ENCODE measurements at regions not wholly inside any gene's neighbourhood (a gene's known extent, or its start where the extent isn't known, plus 50 kb on each side); places are given as distances from the start of the nearest gene placed in this dataset.
"Not testable (repeated sequence)": the region's sequence is repeated elsewhere in the genome, so short reads cannot be mapped to it uniquely, and the experiment has no call there.

DNA sequence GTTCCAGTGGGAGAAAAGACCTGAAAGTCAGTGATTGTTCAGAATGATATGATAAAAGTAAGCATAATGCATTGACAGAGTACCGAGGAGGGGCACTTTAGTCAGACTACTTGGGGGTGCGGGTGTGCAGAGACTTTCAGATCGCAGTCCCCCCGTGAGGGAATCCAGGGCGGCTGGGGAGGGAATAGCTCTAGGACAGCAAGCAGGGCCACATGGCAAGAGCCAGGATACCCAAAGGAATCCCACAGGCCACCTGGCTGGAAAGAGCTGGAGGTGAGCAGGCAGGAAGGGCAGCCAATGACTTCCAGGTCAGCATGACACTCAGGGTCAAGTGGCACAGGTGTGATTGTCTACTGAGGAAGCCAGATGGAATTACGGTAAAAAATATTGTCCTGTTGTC is 157.5 kb downstream of the CYP26B1 start:
- no peak for ATAC-seq
- Mint-ChIP-seq H3K27ac (no peak overlapping the region), H3K4me1 (no peaks in the 10 kb centered on the region), H3K36me3 (ENCODE audit: low read depth) (no peaks in the 10 kb centered on the region), H3K27me3 (no peaks in the 10 kb centered on the region), H3K4me3 (no peak overlapping the region)
- DNase-seq: no peak
- no peaks in the 10 kb centered on the region for H3K9me3 ChIP-seq (ENCODE audit: control insufficient read depth, low read length, poor library complexity, severe bottlenecking)

DNA sequence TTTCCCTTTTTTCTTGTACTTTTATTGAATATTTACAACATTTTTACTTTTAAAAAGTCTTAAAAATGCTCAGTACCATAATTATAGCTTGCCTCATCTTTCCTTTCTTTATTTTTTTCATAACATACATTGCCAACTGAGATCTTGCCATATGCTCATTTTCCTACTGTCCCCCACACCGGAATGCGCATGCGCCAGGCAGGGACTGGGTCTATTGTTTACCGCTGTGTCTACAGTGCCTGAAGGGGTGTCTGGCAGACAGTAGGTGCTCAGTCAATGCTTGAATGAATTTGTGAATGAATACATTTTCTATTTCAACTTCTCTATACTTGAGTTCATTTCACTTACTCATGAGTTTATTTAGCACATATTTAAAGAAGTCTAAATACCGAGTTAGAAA is 158.0 kb downstream of the CYP26B1 start:
- H3K27me3 Mint-ChIP-seq: no peaks in the 10 kb centered on the region
- ATAC-seq: no peak
- no peaks in the 10 kb centered on the region for H3K36me3 Mint-ChIP-seq (ENCODE audit: low read depth)
- no peaks in the 10 kb centered on the region for H3K4me1 Mint-ChIP-seq
- no peak overlapping the region for H3K27ac Mint-ChIP-seq
- no peak for DNase-seq
- H3K9me3 ChIP-seq (ENCODE audit: control insufficient read depth, low read length, poor library complexity, severe bottlenecking): no peaks in the 10 kb centered on the region
- H3K4me3 Mint-ChIP-seq: no peak overlapping the region

GRCh38 chr2:71988170-71988569 is 159.5 kb downstream of the CYP26B1 start:
- no peak overlapping the region for H3K4me3 Mint-ChIP-seq
- H3K36me3 Mint-ChIP-seq (ENCODE audit: low read depth): no peaks in the 10 kb centered on the region
- H3K9me3 ChIP-seq (ENCODE audit: control insufficient read depth, low read length, poor library complexity, severe bottlenecking): no peaks in the 10 kb centered on the region
- ATAC-seq (no peak), DNase-seq (no peak)
- no peak overlapping the region for H3K27ac Mint-ChIP-seq
- H3K27me3 Mint-ChIP-seq: no peaks in the 10 kb centered on the region
- H3K4me1 Mint-ChIP-seq: no peaks in the 10 kb centered on the region

- H3K36me3 Mint-ChIP-seq (ENCODE audit: low read depth): no peaks in the 10 kb centered on the region
- peaks cover 5% of the 10 kb centered on the region for H3K27me3 Mint-ChIP-seq
- no peak for DNase-seq
- H3K4me1 Mint-ChIP-seq: no peaks in the 10 kb centered on the region
- no peaks in the 10 kb centered on the region for H3K9me3 ChIP-seq (ENCODE audit: control insufficient read depth, low read length, poor library complexity, severe bottlenecking)
- ATAC-seq: no peak
- H3K27ac Mint-ChIP-seq: no peak overlapping the region
- H3K4me3 Mint-ChIP-seq: no peak overlapping the region
These were observed 171.0 kb downstream of the CYP26B1 start for GRCh38 chr2:71976685-71977084.

GRCh38 chr2:71974846-71975245 is 172.8 kb downstream of the CYP26B1 start:
- ATAC-seq (no peak), DNase-seq (no peak)
- no peak overlapping the region for H3K27ac Mint-ChIP-seq
- H3K4me1 Mint-ChIP-seq: no peaks in the 10 kb centered on the region
- H3K9me3 ChIP-seq (ENCODE audit: control insufficient read depth, low read length, poor library complexity, severe bottlenecking): no peaks in the 10 kb centered on the region
- H3K4me3 Mint-ChIP-seq: no peak overlapping the region
- peaks cover 5% of the 10 kb centered on the region for H3K27me3 Mint-ChIP-seq
- H3K36me3 Mint-ChIP-seq (ENCODE audit: low read depth): no peaks in the 10 kb centered on the region

DNA sequence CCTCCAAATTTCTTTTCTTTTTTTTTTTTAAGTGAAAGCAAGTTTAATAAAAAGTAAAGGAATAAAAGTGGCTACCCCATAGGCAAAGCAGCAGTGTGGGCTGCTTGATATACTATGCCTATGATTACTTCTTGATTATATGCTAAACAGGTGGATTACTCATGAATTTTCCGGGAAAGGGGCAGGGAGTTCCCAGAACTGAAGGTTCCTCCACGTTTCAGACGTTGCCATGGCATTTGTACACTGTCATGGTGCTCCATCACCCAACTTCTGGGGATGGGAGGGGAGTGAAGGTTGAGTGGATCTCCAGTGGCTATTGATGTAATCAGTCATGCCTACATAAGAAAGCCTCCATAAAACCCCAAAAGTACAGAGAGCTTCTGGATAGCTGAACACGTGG is 176.2 kb downstream of the CYP26B1 start:
- Mint-ChIP-seq H3K4me3 (no peak overlapping the region), H3K4me1 (no peaks in the 10 kb centered on the region), H3K27me3 (peaks cover 5% of the 10 kb centered on the region), H3K27ac (no peak overlapping the region), H3K36me3 (ENCODE audit: low read depth) (no peaks in the 10 kb centered on the region)
- no peaks in the 10 kb centered on the region for H3K9me3 ChIP-seq (ENCODE audit: control insufficient read depth, low read length, poor library complexity, severe bottlenecking)
- no peak for ATAC-seq
- no peak for DNase-seq

GRCh38 chr2:71965530-71965929 is 182.1 kb downstream of the CYP26B1 start:
- Mint-ChIP-seq H3K27ac (no peak overlapping the region), H3K27me3 (no peaks in the 10 kb centered on the region), H3K4me3 (no peak overlapping the region), H3K4me1 (no peaks in the 10 kb centered on the region), H3K36me3 (ENCODE audit: low read depth) (no peaks in the 10 kb centered on the region)
- DNase-seq (no peak), ATAC-seq (no peak)
- H3K9me3 ChIP-seq (ENCODE audit: control insufficient read depth, low read length, poor library complexity, severe bottlenecking): no peaks in the 10 kb centered on the region

- no peaks in the 10 kb centered on the region for H3K27me3 Mint-ChIP-seq
- ATAC-seq: no peak
- no peaks in the 10 kb centered on the region for H3K4me1 Mint-ChIP-seq
- H3K36me3 Mint-ChIP-seq (ENCODE audit: low read depth): no peaks in the 10 kb centered on the region
- no peak for DNase-seq
- no peak overlapping the region for H3K4me3 Mint-ChIP-seq
- no peak overlapping the region for H3K27ac Mint-ChIP-seq
- no peaks in the 10 kb centered on the region for H3K9me3 ChIP-seq (ENCODE audit: control insufficient read depth, low read length, poor library complexity, severe bottlenecking)
These were observed 184.6 kb downstream of the CYP26B1 start for GRCh38 chr2:71962911-71963694.

- no peaks in the 10 kb centered on the region for H3K36me3 Mint-ChIP-seq (ENCODE audit: low read depth)
- H3K4me3 Mint-ChIP-seq: no peak overlapping the region
- no peaks in the 10 kb centered on the region for H3K4me1 Mint-ChIP-seq
- no peak for ATAC-seq
- DNase-seq: no peak
- no peaks in the 10 kb centered on the region for H3K27me3 Mint-ChIP-seq
- no peak overlapping the region for H3K27ac Mint-ChIP-seq
- H3K9me3 ChIP-seq (ENCODE audit: control insufficient read depth, low read length, poor library complexity, severe bottlenecking): no peaks in the 10 kb centered on the region
These were observed 185.3 kb downstream of the CYP26B1 start for GRCh38 chr2:71962350-71962749.

DNA sequence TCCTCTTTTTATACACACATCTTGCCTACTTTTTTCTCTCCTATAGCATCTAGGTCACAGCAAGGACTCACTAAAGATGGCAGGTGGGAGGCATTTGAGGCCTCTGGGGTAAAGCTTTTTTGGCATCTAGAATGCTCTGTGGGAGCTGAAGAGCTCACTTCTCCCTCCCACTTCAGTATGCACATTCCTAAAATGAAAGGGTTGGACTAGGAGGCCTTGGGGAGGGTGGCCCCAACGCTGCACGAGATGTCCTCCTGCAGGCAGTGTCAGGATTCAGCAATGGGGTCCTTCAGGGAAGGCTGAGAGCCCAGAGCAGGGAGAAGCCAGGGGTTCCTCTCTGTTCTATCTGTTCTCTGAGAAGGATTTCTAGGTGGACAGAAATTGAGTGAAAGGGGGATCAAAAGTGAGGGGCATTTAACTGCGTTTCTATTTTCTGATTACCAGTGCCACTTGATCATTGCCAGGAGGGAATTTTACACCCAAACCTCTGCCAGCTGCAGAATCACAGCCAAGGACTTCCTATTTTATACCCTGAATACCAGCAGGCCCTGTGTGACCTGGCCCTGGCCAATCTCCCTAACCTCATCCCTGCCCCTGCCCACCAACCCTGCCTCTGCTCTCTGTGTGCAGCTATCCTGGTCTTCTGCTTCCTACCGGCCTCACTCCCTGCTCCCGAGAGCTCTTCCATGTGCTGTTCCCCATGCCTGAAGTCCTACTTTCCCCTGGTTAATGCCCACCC is 186.2 kb downstream of the CYP26B1 start:
- H3K4me1 Mint-ChIP-seq: no peaks in the 10 kb centered on the region
- H3K27me3 Mint-ChIP-seq: no peaks in the 10 kb centered on the region
- H3K27ac Mint-ChIP-seq: no peak overlapping the region
- ATAC-seq (no peak), DNase-seq (no peak)
- H3K9me3 ChIP-seq (ENCODE audit: control insufficient read depth, low read length, poor library complexity, severe bottlenecking): no peaks in the 10 kb centered on the region
- H3K4me3 Mint-ChIP-seq: no peak overlapping the region
- no peaks in the 10 kb centered on the region for H3K36me3 Mint-ChIP-seq (ENCODE audit: low read depth)

GRCh38 chr2:71959494-71959893 is 188.2 kb downstream of the CYP26B1 start:
- H3K27me3 Mint-ChIP-seq: no peaks in the 10 kb centered on the region
- no peaks in the 10 kb centered on the region for H3K9me3 ChIP-seq (ENCODE audit: control insufficient read depth, low read length, poor library complexity, severe bottlenecking)
- H3K4me3 Mint-ChIP-seq: no peak overlapping the region
- no peak overlapping the region for H3K27ac Mint-ChIP-seq
- ATAC-seq (no peak), DNase-seq (no peak)
- no peaks in the 10 kb centered on the region for H3K4me1 Mint-ChIP-seq
- H3K36me3 Mint-ChIP-seq (ENCODE audit: low read depth): no peaks in the 10 kb centered on the region

GRCh38 chr2:71958426-71958825 is 189.2 kb downstream of the CYP26B1 start:
- not testable (repeated sequence) for DNase-seq; ATAC-seq; H3K9me3 ChIP-seq (ENCODE audit: control insufficient read depth, low read length, poor library complexity, severe bottlenecking); H3K4me3 Mint-ChIP-seq; H3K36me3 Mint-ChIP-seq (ENCODE audit: low read depth); H3K27ac Mint-ChIP-seq; H3K4me1 Mint-ChIP-seq; H3K27me3 Mint-ChIP-seq

DNA sequence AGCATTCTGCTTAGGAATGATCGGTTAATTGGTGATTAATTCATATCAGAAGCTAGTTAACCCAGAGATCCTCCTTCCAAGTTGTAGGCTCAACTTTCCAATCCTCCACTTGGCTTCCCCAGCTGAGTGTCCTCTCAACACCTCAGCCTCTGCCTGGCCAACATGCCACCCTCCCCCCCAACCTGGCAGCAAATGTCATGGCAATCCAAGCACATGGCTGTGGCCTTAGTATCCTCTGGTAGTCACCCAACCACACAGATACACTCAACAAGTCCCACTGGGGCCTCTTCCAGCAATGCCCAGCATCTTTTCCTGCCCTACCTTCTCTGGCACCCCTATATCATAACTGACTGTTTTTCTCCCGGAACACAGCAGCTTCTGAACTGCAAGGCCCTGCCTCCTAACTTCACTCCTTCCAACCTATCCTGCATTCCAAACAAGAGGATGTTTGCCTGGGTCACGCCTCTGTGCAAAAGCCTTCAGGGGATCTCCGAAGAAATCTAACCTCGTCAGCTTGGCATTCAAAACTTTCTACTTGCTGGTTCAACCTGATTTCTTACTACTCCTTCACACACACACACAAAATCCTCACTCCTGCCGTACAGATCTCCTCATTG is 195.0 kb downstream of the CYP26B1 start:
- no peak for ATAC-seq
- H3K9me3 ChIP-seq (ENCODE audit: control insufficient read depth, low read length, poor library complexity, severe bottlenecking): no peaks in the 10 kb centered on the region
- Mint-ChIP-seq H3K4me1 (no peaks in the 10 kb centered on the region), H3K27me3 (peaks cover 6% of the 10 kb centered on the region), H3K4me3 (no peak overlapping the region), H3K36me3 (ENCODE audit: low read depth) (no peaks in the 10 kb centered on the region), H3K27ac (no peak overlapping the region)
- no peak for DNase-seq
